ENCODE measurements at regions not wholly inside any gene's neighbourhood (a gene's known extent, or its start where the extent isn't known, plus 50 kb on each side); places are given as distances from the start of the nearest gene placed in this dataset.
"Not testable (repeated sequence)": the region's sequence is repeated elsewhere in the genome, so short reads cannot be mapped to it uniquely, and the experiment has no call there.

DNA sequence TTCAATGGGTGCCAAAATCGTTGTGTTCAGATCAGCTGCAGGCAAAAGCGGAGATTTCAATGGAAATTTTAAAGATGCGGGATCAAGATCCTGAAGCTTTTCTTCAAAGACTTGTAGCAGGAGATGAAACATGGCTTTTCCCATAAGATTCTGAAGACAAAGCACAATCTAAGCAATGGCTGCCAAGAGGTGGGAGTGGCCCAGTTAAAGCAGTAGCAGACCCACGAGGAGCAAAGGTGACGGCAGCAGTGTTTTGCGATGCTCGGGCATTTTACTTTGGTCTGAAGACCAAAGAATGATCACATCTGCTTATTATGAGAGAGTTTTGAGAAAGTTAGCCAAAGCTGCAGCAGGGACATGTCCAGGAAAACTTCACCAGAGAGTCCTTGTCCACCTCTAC lies 222.9 kb downstream of the DSC3 start:
- DNase-seq, result no peak

DNA sequence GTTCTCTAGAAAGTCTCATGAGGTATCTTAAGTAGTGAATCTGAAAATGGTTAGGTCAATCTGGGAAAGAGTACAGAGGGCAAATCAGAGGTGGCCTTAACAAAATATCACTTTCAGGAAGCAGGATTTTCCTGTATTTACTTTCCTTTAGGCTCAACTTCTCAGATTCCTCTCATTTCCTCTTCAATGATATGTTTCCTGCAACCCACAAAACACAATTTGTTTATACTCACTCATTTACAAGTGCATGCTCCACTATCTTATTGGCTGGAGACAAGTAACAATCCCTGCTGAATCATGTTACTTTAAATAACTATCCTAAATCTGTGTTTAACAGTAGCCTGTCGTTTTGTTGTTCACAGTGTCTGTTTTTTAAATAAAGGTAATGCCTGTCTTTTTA lies 228.1 kb downstream of the DSC3 start:
- DNase-seq, result no peak

DNA sequence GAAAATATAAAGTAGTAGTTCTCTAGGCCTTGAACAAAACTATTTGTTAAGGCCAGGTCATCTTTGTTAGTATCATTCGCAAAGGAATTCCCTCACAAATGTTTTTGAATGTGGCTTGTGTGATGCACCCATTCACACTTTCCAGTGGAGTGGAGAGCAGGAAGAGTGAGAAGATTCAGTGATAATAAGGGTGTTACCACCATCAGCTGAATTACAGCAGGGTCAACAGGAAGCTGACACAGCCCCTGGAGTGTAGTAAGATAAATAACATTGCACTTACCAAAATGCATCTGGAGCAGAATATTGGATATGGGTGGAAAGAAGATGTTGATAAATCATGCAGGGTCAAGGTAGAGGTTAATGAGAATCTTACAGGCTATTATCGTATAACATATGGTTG lies 231.0 kb downstream of the DSC3 start:
- DNase-seq, result no peak

DNA sequence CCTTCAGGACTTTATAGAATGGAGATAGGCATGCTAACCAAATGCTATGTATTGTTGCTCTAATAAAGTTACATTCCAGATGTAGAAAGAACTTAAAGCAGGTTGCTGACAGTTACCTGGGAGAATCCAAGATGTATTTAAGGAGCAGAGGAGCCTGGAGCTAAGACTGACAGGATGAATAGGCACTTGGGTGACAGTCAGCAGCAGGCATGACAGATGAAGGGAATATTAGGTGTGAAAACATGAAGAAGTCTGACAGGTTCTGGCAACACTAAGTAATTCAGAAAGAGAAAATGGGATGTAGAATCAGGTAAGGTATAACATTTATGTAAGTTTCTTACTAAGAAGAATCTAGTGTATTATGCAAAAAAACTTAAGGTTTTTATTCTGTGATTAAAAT lies 232.0 kb downstream of the DSC3 start:
- DNase-seq, result no peak

DNA sequence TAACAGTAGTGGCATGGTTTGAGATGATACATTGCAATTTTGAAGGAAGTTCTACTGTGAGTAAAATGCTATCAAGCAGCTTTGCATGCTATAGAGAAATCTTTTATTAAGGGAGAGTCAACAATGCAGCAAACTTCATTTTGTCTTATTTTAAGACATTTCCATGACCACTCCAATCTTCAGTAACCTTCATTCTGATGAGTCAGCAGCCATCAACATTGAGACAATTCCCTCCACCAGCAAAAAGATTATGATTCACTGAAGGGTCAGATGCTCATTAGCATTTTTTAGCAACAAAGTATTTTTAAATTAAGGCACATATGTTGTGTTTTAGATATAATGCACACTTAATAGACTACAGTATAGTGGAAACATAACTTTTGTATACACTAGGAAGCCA lies 235.7 kb downstream of the DSC3 start:
- DNase-seq, result no peak

DNA sequence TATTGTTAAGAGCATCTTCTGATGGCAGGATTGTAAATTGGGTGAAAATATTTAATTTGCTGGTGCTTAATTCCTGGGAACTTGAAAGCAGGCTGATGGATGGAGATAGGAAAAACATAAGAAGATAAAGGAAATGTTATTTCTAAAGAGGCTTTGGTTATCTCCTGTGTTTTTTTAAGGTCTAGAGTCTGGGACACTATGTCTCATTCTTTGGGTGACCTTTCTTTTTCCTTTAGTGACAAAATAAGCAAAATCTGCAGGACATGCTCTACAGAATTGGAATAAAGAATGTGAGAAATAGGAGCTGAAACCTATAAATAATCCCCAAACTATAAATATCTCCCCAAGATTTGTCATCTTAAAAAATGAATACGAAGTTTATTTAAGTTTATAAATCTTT lies 241.7 kb downstream of the DSC3 start:
- no peak for DNase-seq

DNA sequence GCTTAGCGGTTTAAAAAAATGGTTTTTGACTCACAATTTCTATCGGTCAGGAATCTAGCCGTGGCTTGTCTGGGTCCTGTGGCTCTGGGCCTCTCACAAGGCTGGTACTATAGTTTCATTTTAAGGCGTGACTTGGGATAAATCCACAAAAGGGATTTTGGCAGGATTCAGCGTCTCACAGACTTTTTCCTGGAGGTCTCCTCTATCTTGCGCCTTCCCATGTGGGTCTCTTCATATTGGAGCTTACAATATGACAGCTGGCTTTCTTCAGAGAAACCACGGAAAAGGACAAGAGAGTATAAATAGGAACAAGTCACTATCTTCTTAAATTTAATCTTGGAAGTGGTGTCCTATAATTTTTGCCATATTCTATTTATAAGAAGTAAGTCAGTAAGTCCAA lies 250.5 kb downstream of the DSC3 start:
- no peak for DNase-seq

DNA sequence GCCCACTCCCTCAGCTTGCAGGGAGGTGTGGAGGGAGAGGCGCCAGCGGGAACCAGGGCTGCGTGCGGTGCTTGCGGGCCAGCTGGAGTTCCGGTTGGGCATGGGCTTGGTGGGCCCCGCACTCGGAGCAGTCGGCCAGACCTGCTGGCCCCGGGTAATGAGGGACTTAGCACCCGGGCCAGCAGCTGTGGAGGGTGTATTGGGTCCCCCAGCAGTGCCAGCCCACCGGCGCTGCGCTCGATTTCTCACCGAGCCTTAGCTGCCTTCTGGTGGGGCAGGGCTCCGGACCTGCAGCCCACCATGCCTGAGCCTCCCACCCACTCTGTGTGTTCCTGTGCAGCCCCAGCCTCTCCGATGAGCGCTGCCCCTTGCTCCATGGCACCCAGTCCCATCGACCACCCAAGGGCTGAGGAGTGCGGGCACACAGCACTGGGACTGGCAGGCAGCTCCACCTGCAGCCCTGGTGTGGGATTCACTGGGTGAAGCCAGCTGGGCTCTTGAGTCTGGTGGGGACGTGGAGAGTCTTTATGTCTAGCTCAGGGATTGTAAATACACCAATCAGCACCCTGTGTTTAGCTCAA lies 254.0 kb downstream of the DSC3 start:
- DNase-seq, result not testable (repeated sequence)

DNA sequence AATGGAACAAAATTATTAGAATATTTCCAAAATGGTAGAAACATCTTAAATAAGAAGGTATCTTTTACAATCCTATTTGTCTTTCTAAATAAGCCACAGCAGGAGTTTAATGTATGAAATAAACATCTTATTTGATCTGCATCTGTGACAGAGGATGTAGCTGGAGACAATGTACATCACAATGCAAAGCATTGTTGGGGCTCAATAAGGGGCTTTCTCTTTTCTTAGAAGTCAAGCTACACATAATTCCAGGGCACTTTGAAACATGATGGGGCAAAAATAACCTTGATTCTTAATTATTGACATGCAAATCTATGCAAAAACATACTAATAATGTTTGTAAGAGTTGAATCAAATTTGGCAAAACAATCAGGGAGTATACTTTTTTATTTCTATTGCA lies 255.1 kb downstream of the DSC3 start:
- no peak for DNase-seq

DNA sequence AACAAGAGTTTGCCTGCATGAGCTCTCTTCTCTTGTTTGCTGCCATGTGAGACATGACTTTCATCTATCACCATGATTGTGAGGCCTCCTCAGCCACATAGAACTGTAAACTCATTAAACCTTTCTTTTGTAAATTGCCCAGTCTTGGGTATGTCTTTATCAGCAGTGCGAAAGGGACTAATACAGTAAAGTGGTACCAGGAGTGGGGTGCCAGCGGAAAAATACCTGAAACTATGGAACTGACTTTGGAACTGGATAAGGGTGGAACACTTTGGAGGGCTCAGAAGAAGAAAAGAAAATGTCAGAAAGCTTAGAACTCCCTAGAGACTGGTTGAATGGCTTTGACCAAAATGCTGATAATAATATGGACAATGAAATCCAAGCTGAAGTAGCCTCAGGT lies 260.9 kb downstream of the DSC3 start:
- no peak for DNase-seq

DNA sequence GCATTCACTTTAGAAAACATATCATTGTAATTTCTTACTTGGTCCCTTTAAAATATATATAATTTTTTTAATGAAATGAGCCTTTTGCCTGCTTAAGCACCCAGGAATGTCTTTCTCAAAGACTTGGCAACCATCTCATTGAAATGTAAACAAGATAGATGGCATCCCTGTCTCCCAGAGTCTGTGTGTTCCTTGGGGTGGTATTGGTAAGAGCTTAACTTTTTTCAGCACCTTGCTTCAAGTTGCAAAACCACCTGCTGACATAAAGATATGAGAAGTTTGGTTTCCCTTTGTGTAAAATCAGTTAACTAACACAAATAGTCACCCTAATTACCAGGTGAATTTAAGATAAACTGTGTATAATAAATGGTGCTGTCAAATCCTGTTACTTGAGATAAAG lies 266.9 kb downstream of the DSC3 start:
- no peak for DNase-seq

DNA sequence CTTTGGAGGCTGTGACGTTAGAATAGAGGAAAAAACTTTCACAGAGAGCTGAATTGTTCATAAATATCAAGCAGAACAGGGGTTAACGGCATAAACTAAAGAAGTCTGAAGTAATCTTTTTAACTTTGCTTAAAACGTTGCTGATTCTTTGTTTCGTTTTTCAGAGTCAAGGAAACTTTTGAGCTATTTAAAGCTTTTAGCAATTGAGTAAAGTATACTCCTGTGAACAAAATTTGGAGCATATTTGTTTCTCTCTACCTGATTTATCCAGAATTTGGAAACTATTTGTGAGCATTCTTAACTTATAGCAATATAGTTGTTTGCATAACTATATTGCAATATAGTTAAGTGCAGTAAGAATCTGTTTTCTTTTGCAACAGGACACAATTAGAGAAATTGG lies 270.4 kb downstream of the DSC3 start:
- DNase-seq, result not testable (repeated sequence)

DNA sequence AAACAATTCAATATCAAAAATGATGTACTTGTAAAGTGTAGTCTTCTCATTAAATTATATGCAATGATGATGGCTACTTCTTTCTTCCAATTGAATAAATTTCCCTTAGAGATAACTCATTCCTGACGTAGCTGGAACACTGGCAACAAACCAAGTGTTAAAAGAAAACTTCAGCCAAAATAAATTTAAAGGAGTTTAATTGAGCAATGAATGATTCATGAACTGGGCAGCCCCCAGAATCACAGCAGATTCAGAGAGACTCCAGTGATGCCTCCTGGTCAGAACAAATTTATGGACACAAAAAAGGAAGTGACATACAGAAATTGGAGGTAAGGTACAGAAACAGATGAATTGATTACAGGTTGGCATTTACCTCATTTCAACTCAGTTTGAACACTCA lies 276.5 kb downstream of the DSC3 start:
- no peak for DNase-seq

DNA sequence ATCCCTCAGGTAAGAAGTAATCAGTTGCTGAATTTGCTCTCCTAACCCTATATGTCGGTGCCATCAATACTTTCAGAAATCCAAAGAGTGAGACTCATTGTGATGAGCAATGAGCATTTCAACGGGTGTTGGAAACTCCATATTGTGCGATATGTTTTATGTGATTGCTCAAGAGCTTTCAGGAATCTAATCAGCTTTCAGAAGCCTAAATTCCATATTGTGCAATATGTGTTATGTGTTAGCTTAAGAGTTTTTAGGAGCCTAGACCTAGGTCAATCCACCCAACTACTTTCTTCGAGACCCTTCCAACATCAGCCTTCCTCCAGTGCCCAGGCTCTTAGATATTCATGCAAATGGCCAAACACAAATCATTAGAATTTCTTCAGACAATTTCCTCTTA lies 277.3 kb downstream of the DSC3 start:
- DNase-seq, result no peak

DNA sequence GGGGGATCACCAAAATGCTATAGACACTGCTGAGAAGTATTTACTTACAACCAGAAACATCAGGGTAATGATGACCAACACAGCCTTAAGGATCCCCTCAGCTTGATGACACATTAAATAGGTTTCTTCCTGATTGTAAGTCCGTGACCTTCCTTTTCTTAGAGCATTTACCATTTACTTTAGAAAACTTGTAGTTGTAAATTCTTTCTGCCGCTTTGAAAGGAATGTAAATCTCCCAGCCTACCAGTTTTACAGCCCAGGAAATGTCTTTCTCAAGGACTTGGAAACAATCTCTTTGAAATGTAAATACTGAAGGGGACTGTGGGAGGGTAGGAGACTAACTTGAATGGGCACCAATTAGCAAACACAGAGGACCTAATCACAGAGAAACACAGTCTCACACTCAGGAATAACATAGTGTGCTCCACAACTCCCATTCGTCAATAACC lies 278.6 kb downstream of the DSC3 start:
- no peak for DNase-seq

DNA sequence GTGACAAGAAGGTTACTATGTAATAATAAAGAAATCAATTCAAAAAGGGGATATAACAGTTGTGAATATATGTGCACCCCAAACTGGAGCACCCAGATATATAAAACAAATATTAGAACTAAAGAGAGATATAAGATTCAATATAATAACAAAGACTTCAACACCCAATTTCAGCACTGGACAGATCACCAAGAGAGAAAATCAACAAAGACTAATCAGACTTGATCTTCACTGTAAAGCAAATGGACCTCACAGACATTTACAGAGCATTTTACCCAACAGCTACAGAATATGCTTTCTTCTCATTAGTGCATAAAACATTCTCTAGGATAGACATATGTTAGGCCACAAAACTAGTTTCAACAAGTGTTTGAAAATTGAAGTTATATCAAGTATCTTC lies 287.7 kb downstream of the DSC3 start:
- DNase-seq, result no peak

DNA sequence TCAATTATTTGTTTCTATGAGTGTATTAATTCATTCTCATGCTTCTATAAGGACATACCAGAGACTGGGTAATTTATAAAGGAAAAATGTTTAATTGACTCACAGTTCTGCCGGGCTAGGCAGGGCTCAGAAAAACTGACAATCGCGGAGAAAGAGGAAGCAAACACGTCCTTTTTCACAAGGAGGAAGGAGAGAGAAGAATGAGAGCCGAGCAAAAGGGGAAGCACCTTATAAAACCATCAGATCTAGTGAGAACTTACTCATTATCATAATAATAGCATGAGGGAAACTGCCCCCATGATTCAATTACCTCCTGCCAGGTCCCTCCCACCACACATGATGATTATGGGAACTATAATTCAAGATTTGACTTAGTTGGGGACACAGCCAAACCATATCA lies 294.0 kb downstream of the DSC3 start:
- no peak for DNase-seq

DNA sequence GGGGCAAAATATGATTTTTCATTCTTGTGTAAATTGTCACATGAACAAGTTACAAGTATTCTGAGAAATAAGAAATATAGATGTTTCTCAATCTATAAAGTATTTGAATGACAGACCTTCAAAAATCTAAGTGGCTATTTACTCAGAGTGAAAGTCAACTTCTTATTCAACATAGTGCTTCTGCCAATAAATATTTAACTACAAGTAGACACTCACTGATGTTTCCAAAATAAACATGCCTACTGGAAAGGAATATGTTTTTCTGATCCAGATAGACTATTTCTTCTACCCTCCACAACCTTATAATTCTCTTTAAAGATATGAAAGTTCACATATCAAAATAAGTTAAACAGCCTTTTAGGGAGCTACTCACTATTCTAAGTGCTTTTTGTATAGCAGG lies 296.3 kb downstream of the DSC3 start:
- no peak for DNase-seq

DNA sequence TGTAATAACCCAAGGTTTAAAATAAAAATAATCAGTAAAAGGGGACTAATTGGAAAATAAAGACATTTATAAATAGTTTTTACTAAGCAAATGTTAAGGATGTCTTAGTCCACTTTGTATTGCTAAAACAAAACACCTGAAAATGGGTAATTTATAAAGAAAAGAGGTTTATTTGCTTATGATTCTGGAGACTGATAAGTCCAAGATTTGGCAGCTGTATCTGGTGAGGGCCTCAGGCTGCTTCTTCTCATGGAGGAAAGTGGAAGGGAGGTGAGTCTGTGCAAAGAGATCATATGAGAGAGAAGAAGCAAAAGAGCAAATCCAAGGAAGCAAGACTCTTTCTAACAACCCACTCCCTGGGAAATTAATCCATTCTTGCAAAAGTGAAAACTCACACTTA lies 299.5 kb downstream of the DSC3 start:
- DNase-seq, result no peak

DNA sequence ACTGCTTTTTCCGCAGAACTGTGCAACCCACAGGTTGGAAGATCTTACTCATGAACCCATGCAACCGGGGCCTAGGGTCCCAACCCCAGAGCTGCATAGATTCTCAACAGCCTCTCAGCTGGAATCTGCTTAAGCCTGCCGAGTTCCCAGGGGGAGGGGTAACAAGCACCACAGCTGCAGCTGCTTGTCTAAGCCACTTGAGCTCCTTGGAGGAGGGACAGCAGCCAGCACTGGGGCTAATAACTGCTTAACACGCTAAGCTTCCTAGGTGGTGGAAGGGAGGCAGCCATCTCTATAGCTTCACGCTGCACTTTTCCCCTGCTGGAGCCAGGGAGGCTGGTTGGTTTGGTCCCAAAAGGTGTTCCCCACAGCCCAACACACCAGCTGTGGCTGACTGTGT lies 311.6 kb downstream of the DSC3 start:
- DNase-seq, result no peak

DNA sequence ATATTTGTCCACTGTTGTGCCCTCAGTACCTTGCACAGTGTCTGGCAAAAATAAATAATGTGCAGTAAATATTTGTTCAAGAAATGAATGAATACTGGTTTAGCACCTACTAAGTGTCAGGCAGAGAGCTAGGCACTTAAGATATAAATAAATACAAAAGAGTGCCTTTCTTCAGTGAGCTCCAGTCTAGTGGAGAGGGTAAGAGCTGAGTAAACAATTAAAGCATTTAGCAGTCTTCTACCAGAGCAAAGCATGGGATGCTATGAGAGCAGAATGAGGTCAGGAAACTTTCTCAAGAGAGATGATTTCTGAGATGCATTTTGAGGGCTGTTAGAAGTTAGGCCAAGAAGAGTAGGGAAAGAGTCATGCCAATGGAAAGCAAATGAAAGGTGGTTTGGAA lies 314.7 kb downstream of the DSC3 start:
- DNase-seq, result no peak

DNA sequence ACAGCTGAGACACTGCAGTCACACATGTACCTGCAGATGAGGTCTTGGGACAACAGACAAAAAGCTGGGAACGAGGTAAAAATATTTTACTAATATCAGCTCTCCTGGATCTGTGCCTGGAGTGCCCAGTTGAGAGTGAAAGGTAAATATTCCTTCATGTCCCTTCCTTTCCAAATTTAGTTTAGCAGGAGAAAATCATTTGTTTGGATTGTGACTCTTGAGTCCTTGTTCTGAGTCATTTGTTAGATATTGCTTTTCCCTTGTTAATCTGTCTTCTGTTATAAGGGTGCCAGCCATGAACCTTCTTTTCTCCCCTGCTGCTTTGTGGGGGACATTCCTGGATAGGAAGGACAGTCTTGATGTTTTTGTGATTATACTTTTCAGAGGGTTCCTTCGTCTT lies 329.2 kb downstream of the DSC3 start:
- DNase-seq, result no peak

DNA sequence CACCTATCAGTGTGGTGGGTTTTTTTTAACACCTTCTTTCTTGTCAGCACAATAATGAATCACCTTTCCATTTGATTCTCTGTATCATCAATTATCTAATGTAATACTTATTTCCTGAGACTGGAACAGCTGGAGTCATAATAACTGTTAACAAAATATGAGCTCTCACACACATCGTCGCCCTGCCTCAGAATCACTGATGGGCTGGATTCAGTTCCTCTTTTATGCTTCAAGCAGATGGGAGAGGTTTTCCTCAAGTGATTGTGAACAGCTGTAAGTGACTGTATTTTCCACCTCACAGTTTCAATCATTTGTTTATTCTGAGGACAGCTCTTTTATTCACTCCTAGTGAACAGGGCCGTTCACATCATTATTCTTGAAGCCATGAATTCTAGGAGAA lies 330.2 kb downstream of the DSC3 start:
- DNase-seq, result no peak

DNA sequence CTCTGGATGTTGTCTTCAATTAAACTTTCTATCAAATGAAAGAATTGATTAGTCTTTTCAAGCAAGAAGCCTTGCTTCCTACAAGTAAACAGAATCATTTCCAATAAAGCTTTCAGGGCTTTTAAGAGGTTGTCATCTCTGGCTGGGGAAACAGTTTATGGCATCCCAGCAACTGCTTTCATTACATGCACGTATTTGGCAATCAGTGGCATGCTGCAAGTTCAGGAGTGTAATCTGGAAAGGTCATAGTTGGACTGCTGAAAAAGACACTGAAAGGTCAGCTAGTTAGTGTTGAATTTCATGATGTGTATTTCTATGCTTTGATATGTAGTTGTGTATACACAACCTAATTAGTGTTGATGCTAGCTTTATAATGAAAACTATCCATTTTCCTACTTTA lies 332.9 kb downstream of the DSC3 start:
- no peak for DNase-seq

DNA sequence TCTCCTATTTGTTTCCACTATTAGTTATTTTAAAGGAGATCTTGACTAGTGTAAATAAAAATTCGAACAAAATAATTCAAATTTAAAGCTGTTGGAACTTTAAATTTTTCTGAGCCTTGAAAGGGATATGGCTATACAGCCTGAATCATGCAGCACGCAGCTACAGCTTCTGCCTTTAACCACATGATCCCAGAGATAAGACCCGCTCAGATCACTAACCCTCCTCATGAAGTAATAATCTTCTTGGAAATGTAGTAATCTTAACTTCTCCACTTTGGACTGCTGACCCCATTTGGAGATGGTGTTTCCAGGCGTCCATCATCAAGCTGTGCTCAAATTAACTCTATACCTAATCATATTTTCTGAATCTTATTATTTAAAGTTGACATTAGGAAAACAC lies 336.6 kb downstream of the DSC3 start:
- no peak for DNase-seq

DNA sequence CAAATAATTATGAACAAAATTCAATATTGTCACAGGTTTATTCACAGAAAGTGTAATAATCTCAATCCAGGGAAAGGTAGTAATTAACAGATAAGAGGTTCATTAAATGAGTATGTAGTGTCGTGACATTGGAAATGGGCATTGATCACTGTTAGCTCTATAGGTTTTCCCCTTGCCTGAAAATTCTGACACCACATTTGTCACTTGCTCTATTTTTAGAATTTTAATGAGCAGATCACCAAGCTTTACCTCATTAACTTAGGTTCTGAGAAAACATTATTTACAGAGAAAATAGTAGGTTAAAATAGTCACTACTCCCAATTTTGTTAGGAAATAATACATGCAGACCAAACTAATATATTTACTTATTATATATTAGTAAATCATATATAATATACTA lies 344.0 kb downstream of the DSC3 start:
- no peak for DNase-seq
